Muscle of arm (tissue), 1 donor: ENCODE measurements at regions not wholly inside any gene's neighbourhood (a gene's known extent, or its start where the extent isn't known, plus 50 kb on each side); places are given as distances from the start of the nearest gene placed in this dataset.

Experiments
- DNase-seq: peaks from one replicate; pipeline ENCODE4 v3.0.0-alpha.2; 2013

DNA sequence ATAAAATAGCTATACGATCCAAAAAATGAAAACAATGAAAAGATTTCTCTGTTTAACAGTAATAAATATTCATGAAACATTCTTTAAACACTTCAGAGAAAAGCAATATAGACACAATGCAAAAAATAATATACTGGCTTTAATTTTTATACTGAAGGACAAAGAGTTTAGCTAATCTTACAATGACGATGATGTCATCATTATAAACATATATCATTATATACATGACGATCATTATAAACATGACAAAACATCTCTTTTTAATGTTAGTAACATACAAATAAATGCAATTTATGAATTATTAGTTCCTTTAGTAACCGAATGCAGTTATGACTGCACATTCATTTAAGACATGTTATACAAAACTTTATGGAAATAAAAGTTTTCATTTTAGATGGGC, 1434.6 kb downstream of the PCDH18 start:
- no peak for DNase-seq

GRCh38 chr4:136088211-136088867, 1444.0 kb downstream of the PCDH18 start:
- peak; percentile 4 for DNase-seq

DNA sequence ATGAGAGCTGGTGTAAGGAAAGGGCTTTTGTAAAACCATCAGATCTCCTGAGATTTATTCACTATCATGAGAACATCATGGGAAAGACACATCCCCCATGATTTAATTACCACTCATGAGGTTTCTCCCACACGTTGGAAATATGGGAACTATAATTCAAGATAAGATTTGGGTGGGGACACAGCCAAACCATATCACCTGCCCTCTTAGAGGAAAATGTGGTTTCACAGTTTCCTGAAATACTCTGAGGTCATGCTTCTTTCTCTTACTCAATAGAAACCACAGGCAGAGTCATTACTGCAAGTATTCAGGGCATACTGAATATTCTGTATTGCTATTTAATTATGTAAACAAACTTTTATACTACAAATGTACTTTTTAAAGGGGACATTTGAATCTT, 1453.3 kb downstream of the PCDH18 start:
- DNase-seq = no peak

DNA sequence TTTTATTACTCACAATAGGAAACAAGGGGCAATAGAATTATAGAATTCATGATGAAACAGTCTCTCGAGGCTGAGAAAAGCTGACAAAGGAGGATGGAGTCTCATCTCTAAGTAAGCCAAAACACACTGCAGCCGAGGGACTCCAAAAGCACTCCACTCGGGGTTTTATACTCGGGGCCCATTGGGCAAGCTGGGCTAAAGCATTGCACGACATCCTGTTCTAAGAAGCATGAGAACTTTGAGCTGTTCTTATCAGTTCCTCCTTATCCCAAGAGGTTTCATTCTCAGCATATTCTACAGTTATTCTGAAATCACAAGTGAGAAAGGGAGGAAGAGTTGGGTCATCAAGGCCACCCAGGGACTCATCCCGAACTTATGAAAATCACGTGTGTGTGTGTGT, 1475.5 kb downstream of the PCDH18 start:
- DNase-seq = no peak

- DNase-seq = no peak
These were observed 1476.9 kb downstream of the PCDH18 start for GRCh38 chr4:136055360-136055759.

DNA sequence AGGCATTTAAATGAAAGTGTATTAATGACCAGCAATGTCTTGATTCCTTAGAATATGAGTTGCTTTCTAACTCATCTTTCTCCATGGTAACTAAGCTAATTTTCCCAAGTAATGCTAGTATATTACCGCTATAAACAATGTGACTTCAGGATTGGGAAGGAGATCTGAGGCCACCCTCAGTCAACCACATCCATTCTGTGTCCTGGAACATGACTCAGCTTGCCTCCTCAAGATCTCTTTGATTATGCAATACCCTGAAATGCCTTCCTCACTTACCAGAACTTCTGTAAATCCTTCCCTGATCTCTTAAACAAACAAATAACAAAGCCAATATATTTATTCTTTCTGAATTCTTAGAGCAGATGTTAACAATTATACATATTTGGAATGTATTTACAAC, 1495.5 kb downstream of the PCDH18 start:
- DNase-seq = no peak

DNA sequence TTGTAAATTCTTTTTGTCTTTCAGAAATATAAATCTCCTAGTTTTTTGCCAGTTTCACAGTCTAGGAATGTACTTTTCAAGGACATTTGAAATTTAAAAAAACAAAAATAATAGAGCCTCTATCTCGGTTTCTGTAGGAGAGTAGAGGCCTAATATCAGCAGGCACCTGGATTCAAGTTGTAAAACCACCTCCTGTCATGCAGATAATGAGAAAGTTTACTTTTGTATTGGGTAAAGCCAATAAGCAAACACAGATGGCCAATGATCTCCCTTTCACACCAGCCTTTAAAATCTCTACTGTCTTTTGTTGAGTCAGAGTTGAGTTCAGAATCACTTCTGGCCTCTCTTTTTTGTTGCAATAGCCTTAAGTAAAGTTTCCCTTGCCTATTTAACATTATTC, 1499.9 kb downstream of the PCDH18 start:
- no peak for DNase-seq

DNA sequence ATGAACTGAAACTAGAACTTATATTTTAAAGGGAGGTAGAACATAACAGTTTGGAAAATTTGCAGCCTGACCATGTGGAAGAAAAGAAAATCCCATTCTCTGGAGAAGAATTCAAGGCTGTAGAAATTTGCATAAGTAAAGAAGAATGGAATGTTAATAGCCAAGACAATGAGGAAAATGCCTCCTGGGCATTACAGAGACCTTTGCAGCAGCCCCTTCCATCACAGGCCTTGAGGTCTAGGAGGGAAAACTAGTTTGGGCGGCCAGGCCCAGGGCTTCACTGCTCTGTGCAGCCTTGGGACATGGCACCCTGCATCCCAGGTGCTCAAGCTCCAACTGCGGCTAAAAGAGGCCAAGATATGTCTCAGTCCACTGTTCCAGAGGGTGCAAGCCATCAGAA, 1506.8 kb downstream of the PCDH18 start:
- no peak for DNase-seq

DNA sequence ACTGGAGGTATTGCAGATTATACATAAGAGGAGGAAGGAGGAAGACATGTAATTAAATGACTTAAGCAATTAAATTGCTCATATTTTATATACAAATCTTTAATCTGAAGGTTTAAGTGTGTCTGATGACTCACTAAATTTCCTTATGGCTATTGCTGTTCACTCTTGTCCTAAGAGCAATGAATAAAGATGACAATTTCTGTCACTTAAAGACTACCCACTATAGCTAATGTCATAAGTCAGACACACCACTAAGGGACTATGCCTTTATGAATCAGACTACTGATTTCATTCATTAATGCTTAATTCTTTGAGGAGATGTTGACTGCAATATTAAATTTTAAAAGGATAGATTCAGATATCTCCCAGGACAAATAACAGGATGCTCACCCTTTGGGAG, 1514.7 kb downstream of the PCDH18 start:
- DNase-seq = no peak

DNA sequence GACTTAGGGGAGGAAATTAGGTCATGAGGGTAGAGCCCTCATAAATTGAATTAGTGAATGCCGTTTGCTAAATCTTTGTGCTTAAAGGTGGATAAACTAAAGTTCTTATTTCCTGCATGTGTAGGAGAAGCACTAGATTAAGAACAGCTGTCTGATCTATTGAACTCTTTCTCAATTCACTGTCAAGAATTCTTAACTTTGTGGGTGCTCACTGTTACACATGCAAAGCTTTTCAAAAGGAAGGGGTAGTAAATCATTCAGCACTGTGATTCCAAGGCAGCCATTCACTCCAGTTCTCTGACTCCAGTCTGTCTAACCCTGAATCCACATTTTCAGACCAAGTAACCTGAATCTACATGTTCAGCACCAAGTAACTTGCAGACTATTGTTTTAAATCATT, 1520.1 kb downstream of the PCDH18 start:
- DNase-seq = peak; percentile 0

- no peak for DNase-seq
These were observed 1522.9 kb downstream of the PCDH18 start for GRCh38 chr4:136009258-136009832.

DNA sequence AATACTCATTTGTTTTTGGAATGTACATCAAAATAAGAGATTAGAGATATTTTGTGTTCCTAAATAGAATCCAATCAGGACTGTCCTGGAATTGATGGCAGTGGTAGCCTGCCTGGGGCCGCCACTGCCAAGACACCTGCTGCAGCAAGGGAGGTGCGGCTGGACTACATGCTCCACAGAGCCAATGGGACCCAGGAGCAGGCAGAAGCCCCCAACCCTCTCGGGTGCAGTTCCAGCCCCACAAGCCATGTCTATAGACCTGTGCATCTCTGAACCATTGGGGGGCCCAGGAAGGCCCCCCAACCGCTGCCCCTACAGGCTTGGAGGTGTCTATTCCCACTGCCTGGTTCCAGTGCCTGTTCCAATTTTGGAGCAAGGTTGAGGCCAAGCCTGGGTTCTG, 1524.3 kb downstream of the PCDH18 start:
- DNase-seq = no peak

DNA sequence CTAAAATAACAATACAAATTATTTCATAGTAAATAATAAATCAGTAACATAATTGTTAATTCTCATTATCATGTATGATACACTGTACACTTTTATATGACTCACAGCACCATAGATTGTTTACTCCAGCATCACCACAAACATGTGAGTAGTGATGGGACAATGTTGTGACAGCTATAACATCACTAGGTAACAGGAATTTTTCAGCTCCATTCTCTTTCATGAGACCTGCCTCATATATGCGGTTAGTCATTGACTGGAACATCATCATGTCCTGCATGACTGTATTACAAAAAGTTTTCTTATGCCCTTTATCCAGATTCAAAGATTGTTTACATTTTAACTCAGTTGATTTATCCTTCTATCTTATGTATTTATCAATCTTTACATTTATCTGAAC, 1530.0 kb downstream of the PCDH18 start:
- no peak for DNase-seq

GRCh38 chr4:136001791-136002190, 1530.5 kb downstream of the PCDH18 start:
- DNase-seq = no peak

DNA sequence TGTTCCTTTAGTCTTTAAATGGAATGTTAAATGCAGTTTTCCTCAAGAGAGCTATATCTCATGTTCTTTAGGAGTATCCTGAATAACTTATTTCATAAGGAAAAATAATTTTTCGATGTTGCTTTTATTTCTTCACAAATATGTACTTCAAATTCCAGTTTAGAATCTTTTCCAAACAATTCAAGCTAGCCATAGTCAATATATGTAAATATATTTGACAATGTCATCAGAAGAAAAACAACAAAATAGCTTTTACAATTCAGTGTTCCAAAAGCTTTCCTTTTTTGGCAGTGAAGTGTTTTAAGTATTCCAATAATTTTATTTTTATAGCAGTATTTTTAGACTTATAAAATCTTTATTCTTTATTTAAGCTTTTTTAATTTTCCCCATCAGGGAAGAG, 1532.0 kb downstream of the PCDH18 start:
- peak; percentile 7 for DNase-seq

DNA sequence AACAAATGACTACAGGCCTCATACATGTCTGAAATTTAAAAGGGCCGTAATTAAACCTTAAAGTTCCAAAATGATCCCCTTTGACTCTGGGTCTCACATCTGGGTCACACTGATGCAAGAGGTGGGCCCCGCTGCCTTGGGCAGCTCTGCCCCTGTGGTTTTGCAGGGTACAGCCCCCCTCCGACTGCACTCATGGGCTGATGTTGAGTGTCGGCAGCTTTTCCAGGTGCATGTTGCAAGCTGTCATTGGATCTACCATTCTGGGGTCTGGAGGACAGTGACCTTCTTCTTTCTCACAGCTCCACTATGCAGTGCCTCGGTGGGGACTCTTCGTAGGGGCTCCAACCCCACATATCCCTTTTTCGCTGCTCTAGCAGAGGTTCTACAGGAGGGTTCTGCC, 1537.9 kb downstream of the PCDH18 start:
- DNase-seq = no peak

GRCh38 chr4:135976860-135977259, 1555.4 kb downstream of the PCDH18 start:
- DNase-seq = no peak

DNA sequence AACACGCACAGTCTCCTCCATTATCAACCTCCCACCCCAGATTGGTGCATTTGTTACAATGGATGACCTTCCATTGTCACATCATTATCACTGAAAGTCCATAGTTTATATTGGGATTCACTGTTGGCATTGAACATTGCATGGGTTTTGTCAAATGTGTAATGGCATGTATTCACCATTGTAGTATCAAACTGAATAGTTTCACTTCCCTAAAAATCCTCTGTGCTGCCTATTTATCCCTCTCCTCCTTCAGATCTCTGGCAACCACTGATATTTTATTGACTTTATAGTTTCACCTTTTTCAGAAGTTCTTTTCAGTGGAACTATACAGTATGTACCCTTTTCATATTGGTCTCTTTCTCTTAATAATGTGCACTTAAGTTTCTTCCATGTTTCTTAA, 1565.4 kb downstream of the PCDH18 start:
- DNase-seq = no peak

- DNase-seq = no peak
These were observed 1569.3 kb downstream of the PCDH18 start for GRCh38 chr4:135963009-135963408.

- DNase-seq = no peak
These were observed 1582.4 kb downstream of the PCDH18 start for GRCh38 chr4:135949931-135950330.

DNA sequence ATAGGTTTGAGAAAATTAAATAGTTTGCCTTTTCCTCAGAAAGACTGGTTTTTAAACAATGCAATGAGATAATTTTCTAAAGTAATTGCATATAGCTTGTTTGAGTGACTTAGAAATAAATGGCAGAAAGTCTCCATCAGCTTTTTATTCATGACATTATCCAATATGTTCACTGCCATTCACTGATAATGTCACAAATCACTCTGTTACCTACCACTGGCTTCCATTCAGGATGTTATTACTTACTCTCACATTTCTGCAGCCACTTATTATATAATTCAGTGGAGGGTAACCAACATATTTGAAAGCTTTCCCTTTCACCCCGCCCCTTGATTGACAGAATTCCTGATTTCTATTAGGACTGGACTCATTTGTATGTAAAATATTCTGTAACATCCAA, 1583.5 kb downstream of the PCDH18 start:
- no peak for DNase-seq

GRCh38 chr4:135941671-135942070, 1590.6 kb downstream of the PCDH18 start:
- no peak for DNase-seq

DNA sequence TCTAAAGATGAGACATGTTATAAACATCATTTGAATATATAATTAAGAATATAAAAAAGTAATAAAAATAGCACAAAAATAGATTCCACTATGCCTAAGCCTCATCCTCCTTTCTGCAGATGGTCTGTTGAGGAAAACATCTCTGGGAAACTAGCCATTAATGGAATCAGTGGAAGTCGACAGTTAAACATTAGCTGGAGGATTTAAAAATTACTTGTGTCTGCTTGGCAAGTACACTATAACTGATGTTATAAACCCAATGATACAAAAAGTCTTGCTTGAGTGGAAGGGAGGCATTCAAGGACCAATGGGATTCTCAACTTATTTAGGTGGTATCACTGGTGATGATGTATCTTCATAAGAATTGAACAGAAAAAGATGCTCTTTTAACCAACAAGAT, 1598.3 kb downstream of the PCDH18 start:
- peak; percentile 31 for DNase-seq

- no peak for DNase-seq
These were observed 1604.6 kb downstream of the PCDH18 start for GRCh38 chr4:135927651-135928050.
